GM12892 (cell line): ENCODE measurements at regions not wholly inside any gene's neighbourhood (a gene's known extent, or its start where the extent isn't known, plus 50 kb on each side); places are given as distances from the start of the nearest gene placed in this dataset.

Source experiments
- POLR2A ChIP-seq: IDR thresholded peaks from 2 replicates; pipeline ENCODE4 v1.6.1; 2011; ENCODE audit warnings: low read depth, low read length, control low read depth
- POLR2AphosphoS5 ChIP-seq: IDR thresholded peaks from 2 replicates; pipeline ENCODE4 v1.6.1; 2011; ENCODE audit warnings: low read depth, low read length, control low read depth
- TAF1 ChIP-seq: IDR thresholded peaks from 2 replicates; pipeline ENCODE4 v1.6.1; 2011; ENCODE audit warnings: low read depth, mild to moderate bottlenecking, control low read depth, low read length, borderline replicate concordance

- TF ChIP-seq POLR2AphosphoS5 = no peak
- no peak for TF ChIP-seq POLR2A
- TF ChIP-seq TAF1 = no peak
Measured at GRCh38 chr3:30527720-30528119, 78.7 kb upstream of the TGFBR2 start.
